OCI-LY1 (cell line): ENCODE measurements at regions not wholly inside any gene's neighbourhood (a gene's known extent, or its start where the extent isn't known, plus 50 kb on each side); places are given as distances from the start of the nearest gene placed in this dataset.

ENCODE experiments used
- H2AFZ ChIP-seq: fragments of 200-600 bp; sonication (generic), shearing (Covaris generic); 2 replicates; pipeline ENCODE4 v1.6.0; 2014; ENCODE audit warnings: antibody characterized with exemption, mild to moderate bottlenecking, low read length
- H3F3A ChIP-seq: fragments of 200-600 bp; sonication (generic), shearing (Covaris generic); 2 replicates; pipeline ENCODE4 v1.6.0; 2014; ENCODE audit warnings: mild to moderate bottlenecking, antibody characterized with exemption, low read length, moderate library complexity; ENCODE audit not compliant: insufficient read depth
- H3K27ac ChIP-seq: fragments of 200-600 bp; sonication (generic); 2 replicates; pipeline ENCODE4 v1.5.1; 2014; ENCODE audit warnings: low read length, mixed run types, mild to moderate bottlenecking, low read depth; ENCODE audit not compliant: poor library complexity, severe bottlenecking
- H3K27me3 ChIP-seq: fragments of 200-600 bp; sonication (generic); 2 replicates; pipeline ENCODE4 v1.6.0; 2014; ENCODE audit warnings: antibody characterized with exemption, mild to moderate bottlenecking, low read length, moderate library complexity; ENCODE audit not compliant: insufficient read depth
- H3K36me3 ChIP-seq: fragments of 200-600 bp; sonication (generic); 2 replicates; pipeline ENCODE4 v1.6.1; 2014; ENCODE audit warnings: mild to moderate bottlenecking, antibody characterized with exemption, low read length, moderate library complexity, mixed read lengths; ENCODE audit not compliant: insufficient read depth
- H3K4me1 ChIP-seq: fragments of 200-600 bp; sonication (generic); 2 replicates; pipeline ENCODE4 v1.5.1; 2014; ENCODE audit warnings: mild to moderate bottlenecking, low read length, moderate library complexity; ENCODE audit not compliant: insufficient read depth, severe bottlenecking
- H3K4me2 ChIP-seq: fragments of 200-600 bp; sonication (generic), shearing (Covaris generic); 2 replicates; pipeline ENCODE4 v1.6.1; 2014; ENCODE audit warnings: low read length
- H3K4me3 ChIP-seq: fragments of 200-600 bp; sonication (generic); 2 replicates; pipeline ENCODE4 v1.5.1; 2014; ENCODE audit warnings: low read length, low read depth, mild to moderate bottlenecking, mixed read lengths; ENCODE audit not compliant: poor library complexity, severe bottlenecking
- H3K79me2 ChIP-seq: fragments of 200-600 bp; shearing (Covaris generic); 2 replicates; pipeline ENCODE4 v1.6.1; 2016; ENCODE audit warnings: mixed run types, low read length, mixed read lengths; ENCODE audit not compliant: insufficient read depth
- H3K9ac ChIP-seq: fragments of 200-600 bp; sonication (generic), shearing (Covaris generic); 2 replicates; pipeline ENCODE4 v1.6.1; 2014; ENCODE audit warnings: mild to moderate bottlenecking, low read length, mixed read lengths
- H3K9me2 ChIP-seq: fragments of 200-600 bp; sonication (generic), shearing (Covaris generic); 2 replicates; pipeline ENCODE4 v1.6.1; 2014; ENCODE audit warnings: low read depth, mild to moderate bottlenecking, low read length, mixed read lengths
- H3K9me3 ChIP-seq: fragments of 200-600 bp; shearing (Covaris generic); 2 replicates; pipeline ENCODE4 v1.6.1; 2014; ENCODE audit warnings: low read length, mixed read lengths
- H4K20me1 ChIP-seq: fragments of 200-600 bp; sonication (generic), shearing (Covaris generic); 2 replicates; pipeline ENCODE4 v1.6.0; 2016; ENCODE audit warnings: mild to moderate bottlenecking, low read length; ENCODE audit not compliant: insufficient read depth
- EZH2 ChIP-seq: fragments of 200-600 bp; sonication (generic), shearing (Covaris generic); IDR thresholded peaks from 2 replicates; pipeline ENCODE4 v1.8.0; 2017; ENCODE audit warnings: borderline replicate concordance, mixed run types, mild to moderate bottlenecking, antibody characterized with exemption, low read length, moderate library complexity, mixed read lengths
- TF ChIP-seq, protein P1 (sequence below): fragments of 200-600 bp; sonication (generic), shearing (Covaris generic); IDR thresholded peaks from 2 replicates; pipeline ENCODE4 v1.5.1; 2017; ENCODE audit warnings: mild to moderate bottlenecking, antibody characterized with exemption, low read length, moderate library complexity, mixed read lengths

DNA sequence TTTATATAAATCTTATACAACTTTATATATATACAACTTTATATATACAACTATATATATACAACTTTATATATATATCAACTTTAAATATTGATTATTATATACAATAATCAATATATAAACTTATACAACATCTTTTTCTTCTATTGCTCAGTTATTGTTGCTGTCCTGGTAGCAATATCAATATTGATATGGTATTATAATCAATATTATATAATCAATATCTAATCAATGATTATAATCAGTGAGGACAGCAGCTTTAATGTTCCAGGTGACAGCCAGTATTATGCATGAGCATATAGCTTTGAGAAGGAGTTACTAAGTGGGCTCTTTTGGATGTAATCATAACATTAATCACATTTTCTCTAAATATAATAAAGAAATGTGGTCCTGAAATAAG is 242.3 kb upstream of the SOX11 start:
- TF ChIP-seq, protein P1, sequence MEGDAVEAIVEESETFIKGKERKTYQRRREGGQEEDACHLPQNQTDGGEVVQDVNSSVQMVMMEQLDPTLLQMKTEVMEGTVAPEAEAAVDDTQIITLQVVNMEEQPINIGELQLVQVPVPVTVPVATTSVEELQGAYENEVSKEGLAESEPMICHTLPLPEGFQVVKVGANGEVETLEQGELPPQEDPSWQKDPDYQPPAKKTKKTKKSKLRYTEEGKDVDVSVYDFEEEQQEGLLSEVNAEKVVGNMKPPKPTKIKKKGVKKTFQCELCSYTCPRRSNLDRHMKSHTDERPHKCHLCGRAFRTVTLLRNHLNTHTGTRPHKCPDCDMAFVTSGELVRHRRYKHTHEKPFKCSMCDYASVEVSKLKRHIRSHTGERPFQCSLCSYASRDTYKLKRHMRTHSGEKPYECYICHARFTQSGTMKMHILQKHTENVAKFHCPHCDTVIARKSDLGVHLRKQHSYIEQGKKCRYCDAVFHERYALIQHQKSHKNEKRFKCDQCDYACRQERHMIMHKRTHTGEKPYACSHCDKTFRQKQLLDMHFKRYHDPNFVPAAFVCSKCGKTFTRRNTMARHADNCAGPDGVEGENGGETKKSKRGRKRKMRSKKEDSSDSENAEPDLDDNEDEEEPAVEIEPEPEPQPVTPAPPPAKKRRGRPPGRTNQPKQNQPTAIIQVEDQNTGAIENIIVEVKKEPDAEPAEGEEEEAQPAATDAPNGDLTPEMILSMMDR = no peak
- TF ChIP-seq EZH2 = no peak
- no peaks in the 10 kb centered on the region for H3F3A ChIP-seq

DNA sequence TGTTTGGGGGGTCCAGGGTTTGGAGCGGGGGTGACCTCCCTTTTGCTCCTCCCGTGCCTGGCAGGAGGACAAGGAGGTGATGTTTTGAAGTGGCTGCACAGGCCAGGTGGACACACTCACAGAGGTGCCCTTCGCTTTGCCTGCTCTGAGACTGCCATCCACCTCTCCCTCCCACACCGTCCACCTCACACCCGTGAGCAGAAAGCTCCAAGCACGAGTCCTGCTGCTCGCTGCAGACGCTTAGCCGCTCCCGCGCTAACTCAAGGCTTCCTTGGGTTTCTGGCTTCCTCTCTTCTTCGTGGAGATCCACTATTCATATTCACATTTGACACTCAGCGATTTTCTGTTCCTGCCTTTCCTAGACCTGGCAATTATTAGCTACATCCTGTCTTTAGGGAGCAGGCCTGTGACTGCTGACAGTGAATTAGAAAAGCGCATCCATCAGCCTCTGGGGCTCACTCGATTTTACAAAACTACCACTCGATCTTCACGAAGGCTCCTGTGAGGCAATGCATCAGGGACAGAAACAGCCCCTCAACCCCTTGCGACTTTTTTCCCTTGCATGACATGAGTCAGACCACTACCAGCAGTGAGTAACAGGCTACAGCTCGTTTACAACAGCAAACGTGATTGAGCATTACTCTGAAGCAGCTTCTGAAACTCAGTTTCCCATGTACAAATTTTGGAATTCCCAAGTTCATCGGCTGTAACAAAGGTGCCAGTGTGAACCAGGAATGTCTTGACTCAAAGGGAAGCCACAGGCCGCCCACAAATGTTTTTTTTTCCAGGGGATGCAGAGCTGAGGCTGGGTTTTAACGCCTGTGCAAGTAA is 238.7 kb upstream of the SOX11 start:
- H3K27me3 ChIP-seq = no peaks in the 10 kb centered on the region
- no peak overlapping the region for H2AFZ ChIP-seq
- H3K4me2 ChIP-seq = no peak overlapping the region
- no peak overlapping the region for H3K27ac ChIP-seq
- H3F3A ChIP-seq = no peaks in the 10 kb centered on the region
- H3K4me3 ChIP-seq = no peak overlapping the region
- TF ChIP-seq, protein P1 = no peak
- no peak for TF ChIP-seq EZH2
- H3K9ac ChIP-seq = no peak overlapping the region
- H3K4me1 ChIP-seq = no peaks in the 10 kb centered on the region
- H3K9me2 ChIP-seq = no peaks in the 10 kb centered on the region
- no peaks in the 10 kb centered on the region for H3K79me2 ChIP-seq
- H4K20me1 ChIP-seq = no peaks in the 10 kb centered on the region
- no peaks in the 10 kb centered on the region for H3K36me3 ChIP-seq
- H3K9me3 ChIP-seq = no peaks in the 10 kb centered on the region

More for the DNA sequence above, 242.3 kb upstream of the SOX11 start:
- Histone ChIP-seq H3K9ac (no peak overlapping the region), H3K9me2 (no peaks in the 10 kb centered on the region), H2AFZ (no peak overlapping the region), H3K4me1 (no peaks in the 10 kb centered on the region), H3K27me3 (no peaks in the 10 kb centered on the region), H4K20me1 (no peaks in the 10 kb centered on the region), H3K36me3 (no peaks in the 10 kb centered on the region), H3K9me3 (no peaks in the 10 kb centered on the region), H3K4me2 (no peak overlapping the region), H3K4me3 (no peak overlapping the region), H3K79me2 (no peaks in the 10 kb centered on the region), H3K27ac (no peak overlapping the region)

DNA sequence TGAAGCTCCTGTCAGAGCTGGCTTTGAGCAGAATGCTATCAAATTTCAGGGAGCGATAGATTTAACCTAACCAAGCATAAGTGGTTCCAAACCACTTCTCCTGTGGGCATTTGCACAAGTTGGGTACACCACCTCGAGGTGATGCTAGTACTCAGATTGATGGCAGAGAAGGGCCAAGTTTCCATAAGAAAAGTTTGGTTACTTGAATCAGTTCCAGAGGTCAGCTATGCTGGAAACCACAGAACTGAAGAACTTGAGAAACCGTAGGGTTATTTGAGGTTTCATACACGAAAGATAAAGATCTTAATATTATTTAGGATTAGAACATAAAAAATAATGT is 238.2 kb upstream of the SOX11 start:
- H3K27me3 ChIP-seq = no peaks in the 10 kb centered on the region
- H3K9me2 ChIP-seq = no peaks in the 10 kb centered on the region
- no peak overlapping the region for H3K27ac ChIP-seq
- H3K4me1 ChIP-seq = no peaks in the 10 kb centered on the region
- H4K20me1 ChIP-seq = no peaks in the 10 kb centered on the region
- H3F3A ChIP-seq = no peaks in the 10 kb centered on the region
- no peaks in the 10 kb centered on the region for H3K36me3 ChIP-seq
- no peak overlapping the region for H3K4me2 ChIP-seq
- H2AFZ ChIP-seq = no peak overlapping the region
- no peak overlapping the region for H3K9ac ChIP-seq
- TF ChIP-seq, protein P1 = no peak
- no peak for TF ChIP-seq EZH2
- H3K4me3 ChIP-seq = no peak overlapping the region
- no peaks in the 10 kb centered on the region for H3K9me3 ChIP-seq
- H3K79me2 ChIP-seq = no peaks in the 10 kb centered on the region
